ENCODE measurements at regions not wholly inside any gene's neighbourhood (a gene's known extent, or its start where the extent isn't known, plus 50 kb on each side); places are given as distances from the start of the nearest gene placed in this dataset.

GRCh38 chr2:8550937-8551621 is 130.8 kb upstream of the ID2 start:
- no peak for DNase-seq (ENCODE audit: low read depth in 1 of 2, low spot score in 1 of 2)
- TF ChIP-seq CTCF (IDR thresholded peaks at IDR 0.05; ENCODE audit: low read depth, low read length) = no peak

GRCh38 chr2:8551622-8552074 is 130.2 kb upstream of the ID2 start:
- peaks cover 18% of the 10 kb centered on the region for H3K4me1 ChIP-seq (ENCODE audit: low read depth)
- TF ChIP-seq CTCF (IDR thresholded peaks at IDR 0.05; ENCODE audit: low read depth, low read length) = no peak
- H3K4me3 ChIP-seq = no peak overlapping the region
- no peak for DNase-seq (ENCODE audit: low read depth in 1 of 2, low spot score in 1 of 2)
- H3K36me3 ChIP-seq = no peaks in the 10 kb centered on the region
- H3K27ac ChIP-seq = no peak overlapping the region
- no peaks in the 10 kb centered on the region for H3K27me3 ChIP-seq
- no peaks in the 10 kb centered on the region for H3K9me3 ChIP-seq (ENCODE audit: low read depth)

More at GRCh38 chr2:8550937-8551621, 130.8 kb upstream of the ID2 start:
- Histone ChIP-seq H3K27me3 (no peaks in the 10 kb centered on the region), H3K9me3 (ENCODE audit: low read depth) (no peaks in the 10 kb centered on the region), H3K36me3 (no peaks in the 10 kb centered on the region), H3K27ac (no peak overlapping the region), H3K4me1 (ENCODE audit: low read depth) (peaks cover 19% of the 10 kb centered on the region), H3K4me3 (no peak overlapping the region)

GRCh38 chr2:8552293-8552801 is 129.5 kb upstream of the ID2 start:
- no peak for TF ChIP-seq CTCF (IDR thresholded peaks at IDR 0.05; ENCODE audit: low read depth, low read length)
- Histone ChIP-seq H3K4me1 (ENCODE audit: low read depth) (peaks cover 18% of the 10 kb centered on the region), H3K4me3 (no peak overlapping the region), H3K27ac (no peak overlapping the region), H3K27me3 (no peaks in the 10 kb centered on the region), H3K9me3 (ENCODE audit: low read depth) (no peaks in the 10 kb centered on the region), H3K36me3 (no peaks in the 10 kb centered on the region)
- DNase-seq (ENCODE audit: low read depth in 1 of 2, low spot score in 1 of 2) = no peak

GRCh38 chr2:8553643-8554042 is 128.2 kb upstream of the ID2 start:
- Histone ChIP-seq H3K9me3 (ENCODE audit: low read depth) (no peaks in the 10 kb centered on the region), H3K4me1 (ENCODE audit: low read depth) (peaks cover 7% of the 10 kb centered on the region), H3K36me3 (no peaks in the 10 kb centered on the region), H3K27ac (no peak overlapping the region), H3K27me3 (no peaks in the 10 kb centered on the region), H3K4me3 (no peak overlapping the region)
- no peak for TF ChIP-seq CTCF (IDR thresholded peaks at IDR 0.05; ENCODE audit: low read depth, low read length)
- DNase-seq (ENCODE audit: low read depth in 1 of 2, low spot score in 1 of 2) = no peak

- Histone ChIP-seq H3K9me3 (ENCODE audit: low read depth) (no peaks in the 10 kb centered on the region), H3K36me3 (no peaks in the 10 kb centered on the region), H3K27me3 (no peaks in the 10 kb centered on the region), H3K4me3 (no peak overlapping the region), H3K4me1 (ENCODE audit: low read depth) (peaks cover under 1% of the 10 kb centered on the region), H3K27ac (no peak overlapping the region)
- no peak for TF ChIP-seq CTCF (IDR thresholded peaks at IDR 0.05; ENCODE audit: low read depth, low read length)
- DNase-seq (ENCODE audit: low read depth in 1 of 2, low spot score in 1 of 2) = no peak
Measured at GRCh38 chr2:8554296-8554806, 127.5 kb upstream of the ID2 start.
